ENCODE measurements at regions not wholly inside any gene's neighbourhood (a gene's known extent, or its start where the extent isn't known, plus 50 kb on each side); places are given as distances from the start of the nearest gene placed in this dataset.
"Not testable (repeated sequence)": the region's sequence is repeated elsewhere in the genome, so short reads cannot be mapped to it uniquely, and the experiment has no call there.

DNA sequence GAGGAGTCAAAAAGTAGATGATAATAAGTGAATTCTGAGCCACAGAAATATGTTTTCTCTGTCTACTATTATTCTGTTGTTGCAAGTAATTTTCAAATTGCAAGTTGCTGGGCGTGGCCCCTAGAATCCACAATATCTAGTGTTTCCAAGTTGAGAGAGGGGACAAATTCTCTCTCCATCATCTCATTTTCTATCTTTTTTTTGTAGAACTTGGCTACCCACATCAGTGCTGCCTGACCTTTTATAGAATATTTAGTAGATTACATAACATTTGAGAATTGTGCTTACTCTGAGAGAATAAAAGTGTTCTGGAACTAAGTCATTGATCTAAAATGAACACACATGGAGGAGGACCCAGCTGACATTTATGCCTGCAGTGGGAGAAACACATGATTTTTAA lies 110.9 kb upstream of the CSNK1A1L start:
- no peak for DNase-seq (ENCODE audit: low spot score)

- DNase-seq (ENCODE audit: low spot score), result no peak
Observed at GRCh38 chr13:37212826-37213225, 107.4 kb upstream of the CSNK1A1L start.

DNA sequence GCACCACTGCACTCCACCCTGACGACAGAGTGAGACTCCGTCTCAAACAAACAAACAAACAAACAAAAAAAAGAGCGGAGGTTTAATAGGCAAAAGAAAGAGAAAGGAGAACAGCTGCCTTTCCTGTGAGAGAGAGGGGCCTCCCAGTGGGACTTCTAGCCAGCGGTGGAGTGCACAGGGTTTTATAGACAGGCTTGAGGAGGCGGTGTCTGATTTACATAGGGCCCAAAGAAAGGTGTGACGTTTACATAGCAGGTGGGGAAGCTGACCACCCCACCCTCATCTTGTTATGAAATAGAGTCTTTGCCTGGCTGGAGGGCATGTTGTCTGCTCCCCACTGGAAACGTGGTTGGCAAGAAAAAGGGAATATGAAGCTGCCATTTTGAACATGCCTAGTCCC lies 106.0 kb upstream of the CSNK1A1L start:
- no peak for DNase-seq (ENCODE audit: low spot score)

DNA sequence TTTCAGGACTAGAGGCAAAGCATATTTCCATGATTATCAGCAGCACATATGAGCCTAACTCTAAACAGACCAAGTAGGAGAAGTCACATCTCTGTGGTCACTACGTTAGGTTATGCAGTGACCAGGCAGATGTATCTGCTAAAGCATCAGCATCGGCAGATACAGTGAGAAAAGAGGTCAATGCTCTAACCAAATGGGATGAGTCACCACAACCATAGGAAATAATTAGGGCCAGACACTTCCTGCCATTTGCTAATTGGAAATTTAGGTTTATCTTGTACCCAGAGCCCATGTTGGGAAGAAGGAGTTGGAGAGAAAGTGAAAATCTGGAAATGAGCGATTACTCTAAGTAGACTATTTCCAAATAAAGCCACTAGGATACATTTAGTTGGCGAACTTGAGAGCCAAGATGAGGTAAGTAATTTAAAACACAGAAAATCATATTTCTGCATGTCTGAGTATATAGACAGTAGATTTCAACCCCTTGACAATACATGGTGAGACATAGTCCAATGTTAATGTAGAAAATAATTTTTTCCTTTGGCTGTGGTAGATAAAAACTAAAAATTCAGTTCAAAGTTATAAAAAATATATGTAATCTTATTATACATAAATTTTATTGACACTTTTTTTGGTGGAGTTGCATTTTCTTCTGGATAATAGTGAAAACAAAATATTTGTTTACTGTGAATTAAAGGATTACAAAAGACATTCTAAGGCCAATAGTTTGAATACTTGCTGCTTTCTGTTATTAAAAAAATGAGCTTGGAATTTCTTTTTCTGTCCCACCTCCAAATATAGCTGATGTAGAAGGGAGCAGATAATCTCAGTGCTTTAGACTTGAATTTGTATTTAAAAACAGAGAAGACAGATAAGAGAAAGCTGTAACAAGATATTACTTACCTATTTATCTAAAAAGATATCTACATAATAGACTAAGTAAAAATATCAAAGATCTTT lies 104.4 kb upstream of the CSNK1A1L start:
- no peak for DNase-seq (ENCODE audit: low spot score)

- DNase-seq (ENCODE audit: low spot score), result no peak
Observed at GRCh38 chr13:37207691-37208451, 102.4 kb upstream of the CSNK1A1L start.

GRCh38 chr13:37202264-37202663 lies 96.8 kb upstream of the CSNK1A1L start:
- DNase-seq (ENCODE audit: low spot score), result no peak

GRCh38 chr13:37201081-37201480 lies 95.6 kb upstream of the CSNK1A1L start:
- no peak for DNase-seq (ENCODE audit: low spot score)

- no peak for DNase-seq (ENCODE audit: low spot score)
Observed at GRCh38 chr13:37198629-37199028, 93.2 kb upstream of the CSNK1A1L start.

- no peak for DNase-seq (ENCODE audit: low spot score)
Observed at GRCh38 chr13:37195621-37196020, 90.2 kb upstream of the CSNK1A1L start.

GRCh38 chr13:37194428-37194861 lies 89.0 kb upstream of the CSNK1A1L start:
- DNase-seq (ENCODE audit: low spot score), result no peak

GRCh38 chr13:37192956-37193355 lies 87.5 kb upstream of the CSNK1A1L start:
- DNase-seq (ENCODE audit: low spot score), result no peak

DNA sequence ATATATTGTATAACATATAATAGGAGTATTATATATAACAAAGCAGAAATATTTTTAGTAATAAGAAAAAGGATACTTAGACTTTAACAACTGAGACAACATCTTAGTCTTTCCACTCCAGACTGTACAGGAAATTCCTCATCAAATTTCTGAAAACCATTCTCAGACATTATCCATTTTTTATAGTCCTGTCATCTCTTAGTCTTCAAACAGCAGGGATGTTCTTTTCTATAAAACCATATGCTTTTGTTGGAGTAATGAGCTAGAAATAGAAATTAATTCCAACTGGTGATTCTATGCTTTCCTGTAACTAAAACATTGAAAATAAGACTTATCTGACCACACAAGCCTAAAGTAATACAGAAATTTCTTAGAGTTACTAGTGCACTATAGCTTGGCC lies 82.2 kb upstream of the CSNK1A1L start:
- DNase-seq (ENCODE audit: low spot score), result no peak

- no peak for DNase-seq (ENCODE audit: low spot score)
Observed at GRCh38 chr13:37187105-37187504, 81.6 kb upstream of the CSNK1A1L start.

GRCh38 chr13:37181620-37182019 lies 76.2 kb upstream of the CSNK1A1L start:
- no peak for DNase-seq (ENCODE audit: low spot score)

- DNase-seq (ENCODE audit: low spot score), result no peak
Observed at GRCh38 chr13:37179645-37180044, 74.2 kb upstream of the CSNK1A1L start.

- no peak for DNase-seq (ENCODE audit: low spot score)
Observed at GRCh38 chr13:37177125-37177524, 71.7 kb upstream of the CSNK1A1L start.

DNA sequence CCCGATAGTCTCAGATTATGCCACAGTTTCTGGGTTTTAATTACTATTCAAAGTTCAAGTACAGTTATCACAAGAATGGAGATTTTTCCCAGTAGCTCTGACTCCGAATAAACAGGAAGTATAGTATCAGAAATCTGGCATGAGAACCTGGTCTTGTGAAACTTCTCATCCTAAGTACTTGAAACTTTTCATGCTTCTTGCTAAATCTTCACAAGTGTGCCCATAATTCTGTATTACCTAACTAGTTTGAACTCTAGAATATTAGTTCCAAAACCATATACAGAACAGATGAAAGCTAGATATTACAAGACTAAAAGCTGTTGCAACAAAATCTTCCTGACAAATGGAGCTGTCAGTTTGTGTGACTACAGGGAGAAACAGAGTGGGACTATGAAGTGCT lies 70.5 kb upstream of the CSNK1A1L start:
- DNase-seq (ENCODE audit: low spot score), result no peak

DNA sequence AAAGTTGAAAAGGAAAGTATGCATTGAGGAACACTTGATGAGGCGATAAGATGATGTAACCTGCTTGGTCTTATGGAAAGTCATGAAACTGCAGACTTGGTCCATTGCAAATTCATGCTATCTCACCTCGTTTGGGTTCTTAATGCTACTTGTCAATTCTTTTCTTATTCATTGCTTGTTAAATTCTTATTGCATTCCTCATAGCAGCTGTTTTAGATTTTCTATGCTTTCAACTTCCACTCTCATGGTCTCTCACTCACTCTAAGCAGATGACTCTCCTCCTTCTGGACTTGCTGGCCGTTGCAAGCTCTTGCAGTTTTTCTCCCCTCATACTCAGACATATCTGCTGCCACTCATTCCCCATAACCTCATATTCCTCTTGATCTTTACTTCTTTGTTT lies 67.8 kb upstream of the CSNK1A1L start:
- no peak for DNase-seq (ENCODE audit: low spot score)

DNA sequence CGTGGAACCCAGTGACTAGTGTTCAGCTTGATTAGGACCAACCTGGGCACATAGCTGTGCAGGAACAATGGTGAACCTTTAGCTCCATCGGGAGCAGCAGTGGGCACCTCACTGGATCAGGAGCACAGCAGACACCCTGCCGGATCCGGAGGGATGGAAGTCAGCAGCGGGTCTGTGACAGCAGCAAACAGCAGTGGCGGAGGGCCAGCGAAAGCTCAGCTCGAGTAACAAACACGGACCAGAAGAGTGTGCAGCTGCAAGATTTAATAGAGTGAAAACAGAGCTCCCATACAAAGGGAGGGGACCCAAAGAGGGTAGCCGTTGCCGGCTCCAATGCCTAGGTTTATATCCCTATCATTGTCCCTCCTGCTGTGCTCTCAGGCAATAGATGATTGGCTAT lies 66.8 kb upstream of the CSNK1A1L start:
- DNase-seq (ENCODE audit: low spot score), result not testable (repeated sequence)

- no peak for DNase-seq (ENCODE audit: low spot score)
Observed at GRCh38 chr13:37168926-37169325, 63.5 kb upstream of the CSNK1A1L start.

DNA sequence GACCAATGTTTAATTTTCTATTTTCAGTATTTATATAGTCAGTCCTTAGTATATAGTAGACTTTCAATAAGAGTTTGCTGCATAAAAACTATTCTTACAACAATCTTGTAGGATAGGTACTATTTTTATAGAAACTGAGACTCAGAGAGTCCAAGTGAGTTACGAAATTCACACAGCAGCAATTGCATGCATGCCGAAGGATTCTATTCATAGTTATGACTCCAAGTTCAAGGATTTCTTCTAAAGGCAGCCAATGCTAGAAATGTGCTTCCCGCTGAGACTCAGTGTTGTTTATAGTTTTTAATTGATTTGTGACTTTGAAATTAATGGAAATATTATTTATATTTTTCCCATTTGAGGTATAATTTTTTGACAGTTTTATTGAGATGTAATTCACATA lies 62.7 kb upstream of the CSNK1A1L start:
- DNase-seq (ENCODE audit: low spot score), result no peak

DNA sequence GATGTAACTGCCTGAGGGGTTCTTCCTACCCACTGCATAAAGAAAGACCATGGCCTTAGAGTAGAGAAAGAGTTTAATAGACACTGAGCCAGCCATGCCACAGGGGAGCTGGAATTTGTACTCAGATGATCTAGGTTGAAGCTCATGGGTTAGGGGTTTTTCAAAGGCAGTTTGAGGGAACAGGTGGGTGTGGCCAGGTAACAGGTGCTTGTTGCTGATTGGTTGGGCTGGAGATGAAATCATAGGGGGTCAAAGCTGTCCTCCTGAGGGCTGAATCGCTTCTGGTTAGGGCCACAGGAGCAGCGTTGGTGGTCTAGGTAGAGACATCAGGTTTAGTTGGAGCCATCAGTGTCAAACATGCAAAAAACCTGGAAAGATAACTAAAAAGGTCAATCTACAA lies 59.2 kb upstream of the CSNK1A1L start:
- no peak for DNase-seq (ENCODE audit: low spot score)

DNA sequence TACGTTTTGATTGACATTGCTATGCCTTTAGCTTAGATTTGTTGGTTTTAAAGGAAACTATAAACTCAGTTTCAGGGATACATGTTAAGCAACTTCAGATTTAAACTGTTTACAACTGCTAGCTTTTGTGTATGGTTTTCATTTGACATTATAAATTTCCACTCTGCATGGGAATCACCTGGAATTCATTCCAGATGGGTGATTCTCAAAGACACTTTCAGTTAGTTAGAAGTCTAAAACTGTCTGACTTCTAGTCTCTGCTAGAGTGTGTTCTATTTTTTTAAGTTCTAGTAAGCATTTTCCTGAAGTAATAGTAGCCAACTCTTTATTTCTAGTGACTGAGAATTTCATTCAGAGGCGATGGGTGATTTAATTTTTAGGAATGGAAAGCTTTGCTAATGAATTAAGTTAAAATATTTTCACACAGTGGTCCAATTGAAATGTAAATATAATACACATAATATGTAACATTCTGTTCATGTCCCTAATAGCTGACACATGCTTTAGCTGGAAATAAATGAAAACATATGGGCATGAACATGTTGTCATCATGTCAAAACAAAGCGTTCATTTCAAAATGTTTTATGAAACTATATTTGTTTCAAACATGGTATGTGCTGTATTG lies 58.3 kb upstream of the CSNK1A1L start:
- no peak for DNase-seq (ENCODE audit: low spot score)
